ENCODE measurements at regions not wholly inside any gene's neighbourhood (a gene's known extent, or its start where the extent isn't known, plus 50 kb on each side); places are given as distances from the start of the nearest gene placed in this dataset.

GRCh38 chr2:52668724-52669123 is 1098.9 kb upstream of the CHAC2 start:
- no peak overlapping the region for H3K4me3 ChIP-seq
- no peaks in the 10 kb centered on the region for H3K27me3 ChIP-seq
- no peak overlapping the region for H3K27ac ChIP-seq
- intact Hi-C loops (cut with DNase I; ENCODE audit: low total_unique reads) = no loop called here
- no peaks in the 10 kb centered on the region for H3K4me1 ChIP-seq
- no peaks in the 10 kb centered on the region for H3K36me3 ChIP-seq
- TF ChIP-seq, protein P1, sequence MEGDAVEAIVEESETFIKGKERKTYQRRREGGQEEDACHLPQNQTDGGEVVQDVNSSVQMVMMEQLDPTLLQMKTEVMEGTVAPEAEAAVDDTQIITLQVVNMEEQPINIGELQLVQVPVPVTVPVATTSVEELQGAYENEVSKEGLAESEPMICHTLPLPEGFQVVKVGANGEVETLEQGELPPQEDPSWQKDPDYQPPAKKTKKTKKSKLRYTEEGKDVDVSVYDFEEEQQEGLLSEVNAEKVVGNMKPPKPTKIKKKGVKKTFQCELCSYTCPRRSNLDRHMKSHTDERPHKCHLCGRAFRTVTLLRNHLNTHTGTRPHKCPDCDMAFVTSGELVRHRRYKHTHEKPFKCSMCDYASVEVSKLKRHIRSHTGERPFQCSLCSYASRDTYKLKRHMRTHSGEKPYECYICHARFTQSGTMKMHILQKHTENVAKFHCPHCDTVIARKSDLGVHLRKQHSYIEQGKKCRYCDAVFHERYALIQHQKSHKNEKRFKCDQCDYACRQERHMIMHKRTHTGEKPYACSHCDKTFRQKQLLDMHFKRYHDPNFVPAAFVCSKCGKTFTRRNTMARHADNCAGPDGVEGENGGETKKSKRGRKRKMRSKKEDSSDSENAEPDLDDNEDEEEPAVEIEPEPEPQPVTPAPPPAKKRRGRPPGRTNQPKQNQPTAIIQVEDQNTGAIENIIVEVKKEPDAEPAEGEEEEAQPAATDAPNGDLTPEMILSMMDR (IDR thresholded peaks at IDR 0.05) = no peak
- no peaks in the 10 kb centered on the region for H3K9me3 ChIP-seq
- DNase-seq = no peak

- no peak for DNase-seq
- Histone ChIP-seq H3K27me3 (no peaks in the 10 kb centered on the region), H3K4me1 (no peaks in the 10 kb centered on the region), H3K9me3 (no peaks in the 10 kb centered on the region), H3K4me3 (no peak overlapping the region), H3K27ac (no peak overlapping the region), H3K36me3 (no peaks in the 10 kb centered on the region)
- TF ChIP-seq, protein P1 (IDR thresholded peaks at IDR 0.05) = no peak
- intact Hi-C loops (cut with DNase I; ENCODE audit: low total_unique reads) = no loop called here
Observed at GRCh38 chr2:52659546-52659945, 1108.1 kb upstream of the CHAC2 start.

- no peak overlapping the region for H3K4me3 ChIP-seq
- TF ChIP-seq, protein P1 (IDR thresholded peaks at IDR 0.05) = no peak
- H3K9me3 ChIP-seq = no peaks in the 10 kb centered on the region
- no peak for DNase-seq
- H3K4me1 ChIP-seq = no peaks in the 10 kb centered on the region
- no peak overlapping the region for H3K27ac ChIP-seq
- intact Hi-C loops (cut with DNase I; ENCODE audit: low total_unique reads) = no loop called here
- no peaks in the 10 kb centered on the region for H3K27me3 ChIP-seq
- H3K36me3 ChIP-seq = no peaks in the 10 kb centered on the region
Observed at GRCh38 chr2:52658598-52658997, 1109.0 kb upstream of the CHAC2 start.

DNA sequence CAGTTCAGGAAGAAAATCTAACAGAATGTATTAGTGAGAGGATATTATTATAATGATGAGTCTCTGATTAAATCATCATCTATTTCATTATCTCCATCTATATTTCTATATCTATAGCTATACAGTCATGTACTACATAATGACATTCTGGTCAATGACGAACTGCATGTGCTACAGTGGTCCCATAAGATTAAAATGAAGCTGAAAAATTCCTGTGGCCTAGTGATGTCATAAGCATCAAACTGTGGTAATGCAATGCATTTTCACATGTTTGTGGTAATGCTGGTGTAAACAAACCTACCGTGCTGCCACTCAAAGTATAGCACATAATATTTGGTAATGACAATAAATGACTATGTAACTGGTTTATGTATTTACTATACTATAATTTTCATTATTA is 1127.9 kb upstream of the CHAC2 start:
- H3K27ac ChIP-seq = no peak overlapping the region
- no peaks in the 10 kb centered on the region for H3K27me3 ChIP-seq
- intact Hi-C loops (cut with DNase I; ENCODE audit: low total_unique reads) = no loop called here
- H3K36me3 ChIP-seq = no peaks in the 10 kb centered on the region
- DNase-seq = no peak
- H3K4me3 ChIP-seq = no peak overlapping the region
- no peaks in the 10 kb centered on the region for H3K4me1 ChIP-seq
- H3K9me3 ChIP-seq = peaks cover 0 to 4% (median 0%) of the 10 kb centered on the region in 3 donors
- TF ChIP-seq, protein P1 (IDR thresholded peaks at IDR 0.05) = no peak

- Histone ChIP-seq H3K4me1 (no peaks in the 10 kb centered on the region), H3K27ac (no peak overlapping the region), H3K27me3 (no peaks in the 10 kb centered on the region), H3K36me3 (no peaks in the 10 kb centered on the region), H3K9me3 (no peaks in the 10 kb centered on the region), H3K4me3 (no peak overlapping the region)
- intact Hi-C loops (cut with DNase I; ENCODE audit: low total_unique reads) = no loop called here
- TF ChIP-seq, protein P1 (IDR thresholded peaks at IDR 0.05) = no peak
- no peak for DNase-seq
Observed at GRCh38 chr2:52632543-52632942, 1135.1 kb upstream of the CHAC2 start.

- DNase-seq = no peak
- no peaks in the 10 kb centered on the region for H3K9me3 ChIP-seq
- intact Hi-C loops (cut with DNase I; ENCODE audit: low total_unique reads) = no loop called here
Observed at GRCh38 chr2:52629944-52630343, 1137.7 kb upstream of the CHAC2 start.

More at GRCh38 chr2:52629944-52630343, 1137.7 kb upstream of the CHAC2 start:
- Histone ChIP-seq H3K4me1 (no peaks in the 10 kb centered on the region), H3K27ac (no peak overlapping the region), H3K4me3 (no peak overlapping the region), H3K36me3 (no peaks in the 10 kb centered on the region), H3K27me3 (no peaks in the 10 kb centered on the region)
- TF ChIP-seq, protein P1 (IDR thresholded peaks at IDR 0.05) = no peak
